GM12865 (cell line): ENCODE measurements at regions not wholly inside any gene's neighbourhood (a gene's known extent, or its start where the extent isn't known, plus 50 kb on each side); places are given as distances from the start of the nearest gene placed in this dataset.

Source experiments
- DNase-seq: peaks from one replicate; pipeline ENCODE4 v3.0.0; 2010; ENCODE audit warnings: low read depth
- H3K4me3 ChIP-seq: 2 replicates; pipeline ENCODE4 v1.5.1; 2011; ENCODE audit warnings: mild to moderate bottlenecking, low read depth, low read length, control low read depth
- CTCF ChIP-seq: IDR thresholded peaks from 2 replicates; pipeline ENCODE4 v1.5.1; 2011; ENCODE audit warnings: low read length, control low read depth, low read depth, inconsistent platforms; ENCODE audit not compliant: insufficient read depth; ENCODE audit errors: missing control alignments

DNA sequence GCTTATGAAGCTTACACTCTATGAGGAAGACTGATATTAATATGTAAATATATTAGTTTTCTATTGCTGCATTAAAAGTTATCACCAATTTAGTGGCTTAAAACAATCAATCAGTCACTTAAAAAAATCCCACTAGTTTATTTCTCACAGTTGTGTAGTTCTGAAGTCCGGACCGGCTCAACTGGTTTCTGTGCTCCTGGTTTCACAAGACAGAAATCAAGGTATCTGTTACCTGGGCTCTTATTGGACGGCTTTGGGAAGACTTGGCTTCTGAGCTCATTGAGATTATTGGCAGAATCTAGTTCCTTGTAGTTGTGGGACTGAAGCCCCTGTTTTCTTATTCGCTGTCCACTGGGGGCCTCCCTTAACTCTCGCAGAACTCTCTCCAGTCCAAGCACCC, 343.0 kb downstream of the RAB38 start:
- DNase-seq: no peak
- H3K4me3 ChIP-seq: no peak overlapping the region
- TF ChIP-seq CTCF: no peak

- TF ChIP-seq CTCF: no peak
- DNase-seq: no peak
- no peak overlapping the region for H3K4me3 ChIP-seq
Observed at GRCh38 chr11:87820011-87820410, 355.2 kb downstream of the RAB38 start.

DNA sequence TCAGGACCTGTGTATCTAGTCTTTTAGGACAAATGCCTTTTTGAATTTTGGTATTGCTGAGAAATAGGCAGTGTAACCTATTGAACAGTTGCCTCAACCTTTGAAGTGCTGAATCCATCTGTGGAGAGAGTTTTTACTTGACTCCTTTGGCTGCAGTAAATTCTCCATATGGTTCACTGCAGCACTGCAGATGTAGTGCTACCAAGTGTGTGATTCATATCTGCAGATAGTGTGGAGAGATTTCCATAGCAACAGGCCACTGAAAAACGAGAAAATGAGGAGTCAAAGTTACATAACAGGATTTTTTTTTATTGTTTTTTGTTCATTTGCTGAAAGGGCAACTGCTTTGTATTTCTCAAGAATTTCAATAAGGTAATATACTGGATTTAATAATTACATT, 356.1 kb downstream of the RAB38 start:
- DNase-seq: no peak
- H3K4me3 ChIP-seq: no peak overlapping the region

DNA sequence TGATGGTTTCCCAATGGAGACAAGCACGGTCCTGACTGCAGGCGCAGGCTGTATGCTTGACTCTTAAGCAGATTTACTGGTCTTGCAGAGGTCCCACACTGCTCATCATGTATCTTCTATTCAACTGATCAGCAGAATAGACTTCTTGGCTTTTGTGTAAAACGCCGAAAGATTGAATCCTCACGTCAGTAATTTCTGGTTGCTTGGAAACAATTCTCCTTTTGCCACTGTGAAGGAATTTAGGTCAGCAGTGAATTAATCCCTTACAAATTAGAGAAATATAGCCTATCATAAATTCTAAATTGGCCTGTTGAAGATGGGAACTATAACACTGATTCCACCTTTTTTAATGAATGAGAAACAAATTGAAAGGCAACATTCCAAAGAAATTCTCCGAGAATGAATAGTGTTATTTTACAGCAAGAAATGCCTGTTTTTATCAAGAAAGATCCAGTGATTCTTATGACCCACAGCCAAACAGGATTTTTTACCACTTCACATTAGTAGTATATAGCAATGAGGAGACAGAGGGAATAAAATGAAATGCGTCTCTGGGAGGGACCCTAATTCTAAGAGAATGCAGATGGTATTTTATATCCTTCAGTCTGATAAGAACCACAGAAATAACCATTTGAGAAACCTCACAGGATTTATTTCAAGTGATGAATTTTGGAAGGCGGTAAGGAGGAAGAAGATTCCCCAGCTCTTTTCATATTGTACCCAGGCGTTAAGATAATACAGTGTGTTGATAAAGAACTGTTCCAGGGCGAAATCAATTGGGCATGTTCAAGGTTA, 362.5 kb downstream of the RAB38 start:
- H3K4me3 ChIP-seq: no peak overlapping the region
- no peak for TF ChIP-seq CTCF
- no peak for DNase-seq

More for the DNA sequence above, 356.1 kb downstream of the RAB38 start:
- TF ChIP-seq CTCF: no peak

DNA sequence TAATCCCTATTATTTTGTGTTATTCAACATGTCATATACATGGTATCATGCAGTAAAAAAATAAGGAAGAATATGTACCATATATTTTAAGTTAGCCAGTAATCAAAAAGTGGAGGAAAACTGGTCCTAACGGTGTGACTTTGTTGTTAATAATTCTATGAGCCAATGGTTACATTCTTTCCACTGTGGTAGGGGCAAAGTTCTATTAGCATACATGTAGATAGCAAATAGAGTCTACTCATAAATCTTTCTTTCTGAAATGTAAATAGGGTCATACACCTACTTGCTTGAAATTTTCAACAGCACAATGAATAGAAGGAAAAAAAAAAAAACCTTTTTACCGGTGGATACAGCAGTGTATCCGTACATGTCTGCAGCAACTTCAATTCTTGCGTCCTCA, 364.8 kb downstream of the RAB38 start:
- H3K4me3 ChIP-seq: no peak overlapping the region
- no peak for TF ChIP-seq CTCF
- no peak for DNase-seq

GRCh38 chr11:87809256-87809655, 366.0 kb downstream of the RAB38 start:
- no peak for TF ChIP-seq CTCF
- no peak for DNase-seq
- no peak overlapping the region for H3K4me3 ChIP-seq

GRCh38 chr11:87804176-87804575, 371.1 kb downstream of the RAB38 start:
- no peak for TF ChIP-seq CTCF
- no peak overlapping the region for H3K4me3 ChIP-seq
- no peak for DNase-seq
